Keratinocyte (primary cell): ENCODE measurements at regions not wholly inside any gene's neighbourhood (a gene's known extent, or its start where the extent isn't known, plus 50 kb on each side); places are given as distances from the start of the nearest gene placed in this dataset.

Experiments used
- EZH2 ChIP-seq: IDR thresholded peaks from one replicate; pipeline ENCODE4 v1.6.1; 2012; ENCODE audit warnings: inconsistent platforms, mild to moderate bottlenecking, low read length, moderate library complexity
- TF ChIP-seq, protein P1 (sequence below), 3 experiments: IDR thresholded peaks in 1 of 3; conservative IDR thresholded peaks in 1 of 3; optimal IDR thresholded peaks in 1 of 3; 2 replicates in 2 of 3; 3 replicates in 1 of 3; pipeline versions ENCODE3 to v1.5.1; 2011; ENCODE audit warnings: low read length in 3 of 3, mild to moderate bottlenecking in 3 of 3, moderate library complexity in 2 of 3, control low read depth in 1 of 3, inconsistent platforms in 1 of 3; ENCODE audit not compliant: insufficient read depth in 2 of 3; ENCODE audit errors: extremely low read depth in 1 of 3

DNA sequence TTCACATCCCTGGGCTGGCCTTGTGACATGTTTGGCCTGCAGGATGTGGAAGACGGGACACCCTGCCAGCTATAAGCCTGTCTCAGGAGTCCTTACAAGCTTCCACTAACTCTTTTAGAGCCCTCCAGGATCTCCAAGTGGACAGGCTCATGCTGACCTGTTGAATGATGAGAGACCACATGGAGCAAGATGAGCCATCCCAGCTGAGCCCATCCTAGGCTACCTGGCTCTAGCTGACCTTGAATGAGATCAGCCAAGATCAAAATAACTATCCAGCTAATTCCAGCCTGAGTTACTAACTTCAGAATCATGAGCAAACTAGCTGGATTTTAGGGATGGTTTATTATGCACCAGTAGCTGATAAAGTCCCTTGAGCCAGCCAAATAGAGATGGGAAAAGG, 169.5 kb downstream of the TFAP2C start:
- TF ChIP-seq, protein P1, sequence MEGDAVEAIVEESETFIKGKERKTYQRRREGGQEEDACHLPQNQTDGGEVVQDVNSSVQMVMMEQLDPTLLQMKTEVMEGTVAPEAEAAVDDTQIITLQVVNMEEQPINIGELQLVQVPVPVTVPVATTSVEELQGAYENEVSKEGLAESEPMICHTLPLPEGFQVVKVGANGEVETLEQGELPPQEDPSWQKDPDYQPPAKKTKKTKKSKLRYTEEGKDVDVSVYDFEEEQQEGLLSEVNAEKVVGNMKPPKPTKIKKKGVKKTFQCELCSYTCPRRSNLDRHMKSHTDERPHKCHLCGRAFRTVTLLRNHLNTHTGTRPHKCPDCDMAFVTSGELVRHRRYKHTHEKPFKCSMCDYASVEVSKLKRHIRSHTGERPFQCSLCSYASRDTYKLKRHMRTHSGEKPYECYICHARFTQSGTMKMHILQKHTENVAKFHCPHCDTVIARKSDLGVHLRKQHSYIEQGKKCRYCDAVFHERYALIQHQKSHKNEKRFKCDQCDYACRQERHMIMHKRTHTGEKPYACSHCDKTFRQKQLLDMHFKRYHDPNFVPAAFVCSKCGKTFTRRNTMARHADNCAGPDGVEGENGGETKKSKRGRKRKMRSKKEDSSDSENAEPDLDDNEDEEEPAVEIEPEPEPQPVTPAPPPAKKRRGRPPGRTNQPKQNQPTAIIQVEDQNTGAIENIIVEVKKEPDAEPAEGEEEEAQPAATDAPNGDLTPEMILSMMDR (optimal IDR thresholded peaks at IDR 0.05 in 1 of 3, IDR thresholded peaks at IDR 0.05 in 1 of 3, conservative IDR thresholded peaks at IDR 0.05 in 1 of 3; ENCODE audit: extremely low read depth in 1 of 3, insufficient read depth in 2 of 3, low read length in 3 of 3), result no peak
- TF ChIP-seq EZH2, result no peak
